HEK293T (cell line): ENCODE measurements at regions not wholly inside any gene's neighbourhood (a gene's known extent, or its start where the extent isn't known, plus 50 kb on each side); places are given as distances from the start of the nearest gene placed in this dataset.

ENCODE experiments used
- CTCF ChIA-PET: fragments of 350-600 bp; formaldehyde crosslinking; extraction: SDS; loops from one replicate; lab custom pipeline; 2021; ENCODE audit warnings: antibody characterized with exemption, inconsistent platforms; lab: Yijun Ruan, JAX
- POLR2A ChIA-PET: fragments of 350-600 bp; formaldehyde crosslinking; extraction: SDS; loops from one replicate; lab custom pipeline; 2020; ENCODE audit warnings: antibody characterized with exemption, inconsistent platforms; lab: Yijun Ruan, JAX
- DNase-seq: peaks from one replicate; pipeline ENCODE4 v3.0.0; 2012; ENCODE audit warnings: mixed read lengths; ENCODE audit errors: extremely low spot score
- ARNT ChIP-seq: fragments of 450-650 bp; IDR thresholded peaks from 2 replicates; pipeline ENCODE4 v1.6.1; 2017; ENCODE audit warnings: mild to moderate bottlenecking
- BHLHE40 ChIP-seq: fragments of 450-650 bp; IDR thresholded peaks from 2 replicates; pipeline ENCODE4 v1.6.1; 2016; ENCODE audit warnings: mild to moderate bottlenecking, moderate library complexity, borderline replicate concordance
- CTBP1 ChIP-seq: fragments of 450-650 bp; IDR thresholded peaks from 2 replicates; pipeline ENCODE4 v1.6.1; 2016; ENCODE audit warnings: borderline replicate concordance
- ELF4 ChIP-seq: fragments of 450-650 bp; IDR thresholded peaks from 2 replicates; pipeline ENCODE4 v1.6.1; 2017; ENCODE audit warnings: antibody characterized with exemption
- FOXA1 ChIP-seq: fragments of 450-650 bp; IDR thresholded peaks from 2 replicates; pipeline ENCODE4 v1.6.1; 2016; ENCODE audit warnings: mild to moderate bottlenecking
- FOXK2 ChIP-seq: fragments of 450-650 bp; IDR thresholded peaks from 2 replicates; pipeline ENCODE4 v1.6.1; 2016; ENCODE audit warnings: mild to moderate bottlenecking
- FOXM1 ChIP-seq: fragments of 450-650 bp; IDR thresholded peaks from 2 replicates; pipeline ENCODE4 v1.6.1; 2017; ENCODE audit warnings: mild to moderate bottlenecking, borderline replicate concordance
- HDGF ChIP-seq: fragments of 450-650 bp; IDR thresholded peaks from 2 replicates; pipeline ENCODE4 v1.6.1; 2017; ENCODE audit warnings: antibody characterized with exemption, borderline replicate concordance
- L3MBTL2 ChIP-seq: fragments of 450-650 bp; conservative IDR thresholded peaks from 2 replicates; pipeline ENCODE4 v1.6.1; 2016; ENCODE audit warnings: mild to moderate bottlenecking
- LEF1 ChIP-seq: fragments of 450-650 bp; IDR thresholded peaks from 2 replicates; pipeline ENCODE4 v1.6.1; 2017; ENCODE audit warnings: mild to moderate bottlenecking, borderline replicate concordance
- NFRKB ChIP-seq: fragments of 450-650 bp; IDR thresholded peaks from 2 replicates; pipeline ENCODE4 v1.6.1; 2016; ENCODE audit warnings: mild to moderate bottlenecking, moderate library complexity
- PKNOX1 ChIP-seq: fragments of 450-650 bp; IDR thresholded peaks from 2 replicates; pipeline ENCODE4 v1.6.1; 2016
- SP1 ChIP-seq: fragments of 450-650 bp; IDR thresholded peaks from 2 replicates; pipeline ENCODE4 v1.6.1; 2017
- SUZ12 ChIP-seq: fragments of 450-650 bp; IDR thresholded peaks from 2 replicates; pipeline ENCODE4 v1.6.1; 2016; ENCODE audit warnings: mild to moderate bottlenecking
- TARDBP ChIP-seq: fragments of 450-650 bp; IDR thresholded peaks from 2 replicates; pipeline ENCODE4 v1.6.1; 2016
- ZNF384 ChIP-seq: fragments of 450-650 bp; IDR thresholded peaks from 2 replicates; pipeline ENCODE4 v1.6.1; 2016

GRCh38 chr11:13062115-13062514, 53.0 kb downstream of the RASSF10 start:
- TF ChIP-seq CTBP1 (no peak), FOXK2 (no peak), LEF1 (no peak), TARDBP (no peak), SUZ12 (no peak), NFRKB (no peak), ZNF384 (no peak), ARNT (no peak), HDGF (no peak)
- ChIA-PET CTCF (no interaction called here), POLR2A (no interaction called here)
- no peak for DNase-seq

DNA sequence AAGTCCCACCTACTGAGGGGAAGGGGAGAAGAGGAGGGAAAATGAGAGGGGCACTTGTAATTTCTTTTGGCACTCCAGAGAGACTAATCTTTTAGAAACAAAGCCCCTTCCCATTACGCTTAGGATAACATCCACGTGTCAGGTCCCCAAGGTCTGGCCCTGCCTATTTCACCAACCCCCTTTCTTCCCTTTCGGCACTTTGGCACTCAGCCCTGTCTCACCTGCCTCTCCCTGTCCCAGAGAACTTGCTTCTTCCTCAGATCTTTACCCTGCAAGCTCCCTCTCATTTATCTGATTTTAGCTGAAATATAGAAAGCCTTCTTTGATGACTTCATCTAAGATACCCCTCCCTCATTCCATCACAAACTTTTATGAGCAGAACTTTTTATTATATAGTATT, 55.5 kb downstream of the RASSF10 start:
- no peak for DNase-seq
- CTCF ChIA-PET, result no interaction called here
- no peak for TF ChIP-seq FOXA1
- TF ChIP-seq FOXM1, result no peak
- TF ChIP-seq ELF4, result no peak
- no peak for TF ChIP-seq FOXK2
- TF ChIP-seq L3MBTL2, result no peak
- TF ChIP-seq ZNF384, result no peak
- no peak for TF ChIP-seq SUZ12
- POLR2A ChIA-PET, result no interaction called here

DNA sequence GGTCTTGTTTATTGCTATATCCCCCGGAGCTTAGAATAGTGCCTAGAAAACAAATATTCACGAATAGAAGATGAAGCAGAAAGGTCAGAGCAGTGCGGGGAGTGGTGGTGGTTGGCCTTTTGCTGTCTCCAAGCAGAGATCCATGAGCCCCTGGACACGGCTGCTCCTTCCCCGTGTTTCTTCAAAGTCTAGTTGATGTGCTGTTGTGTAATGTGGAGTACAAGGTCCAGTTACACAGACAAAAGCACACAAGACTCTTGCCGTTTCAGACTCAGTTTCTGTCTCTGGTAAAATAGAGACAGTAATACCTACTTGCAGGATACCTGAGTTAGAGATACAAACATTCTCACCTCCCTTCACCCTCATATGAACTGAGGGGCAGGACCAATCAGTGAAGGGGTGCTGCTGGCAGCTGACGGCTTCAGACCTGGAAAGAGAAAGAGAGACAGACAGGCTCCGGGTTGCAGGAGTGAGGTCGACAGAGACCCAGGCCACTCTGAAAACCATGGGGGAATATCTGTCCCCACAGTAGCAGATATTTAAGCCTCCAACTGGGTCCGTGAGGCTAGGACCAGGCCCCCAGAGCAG, 56.2 kb downstream of the RASSF10 start:
- CTCF ChIA-PET, result no interaction called here
- POLR2A ChIA-PET, result no interaction called here

GRCh38 chr11:13068211-13068610, 59.1 kb downstream of the RASSF10 start:
- no peak for DNase-seq
- TF ChIP-seq ELF4 (no peak), SP1 (no peak), LEF1 (no peak), CTBP1 (no peak)
- ChIA-PET CTCF (no interaction called here), POLR2A (no interaction called here)

More for the DNA sequence above, 56.2 kb downstream of the RASSF10 start:
- no peak for TF ChIP-seq PKNOX1
- no peak for TF ChIP-seq SP1
- DNase-seq, result no peak

- DNase-seq, result no peak
- ChIA-PET CTCF (interaction anchor here (0.5 kb wide), 1 partner anchor 79 kb away, joined by 3 read pairs; no protein-coding TSS in a partner anchor), POLR2A (no interaction called here)
- no peak for TF ChIP-seq SUZ12
- TF ChIP-seq ELF4, result no peak
- no peak for TF ChIP-seq ZNF384
- TF ChIP-seq TARDBP, result no peak
- no peak for TF ChIP-seq SP1
- TF ChIP-seq FOXK2, result no peak
- no peak for TF ChIP-seq FOXM1
- TF ChIP-seq NFRKB, result no peak
- TF ChIP-seq FOXA1, result no peak
- no peak for TF ChIP-seq BHLHE40
- no peak for TF ChIP-seq HDGF
- TF ChIP-seq LEF1, result no peak
- no peak for TF ChIP-seq L3MBTL2
- no peak for TF ChIP-seq PKNOX1
- no peak for TF ChIP-seq CTBP1
- no peak for TF ChIP-seq ARNT
These were observed 64.2 kb downstream of the RASSF10 start for GRCh38 chr11:13073119-13073981.

GRCh38 chr11:13074714-13075464, 65.8 kb downstream of the RASSF10 start:
- TF ChIP-seq PKNOX1, result no peak
- TF ChIP-seq TARDBP, result no peak
- no peak for TF ChIP-seq CTBP1
- TF ChIP-seq NFRKB, result no peak
- no peak for TF ChIP-seq ELF4
- no peak for TF ChIP-seq L3MBTL2
- TF ChIP-seq LEF1, result no peak
- no peak for TF ChIP-seq FOXM1
- no peak for TF ChIP-seq FOXA1
- no peak for TF ChIP-seq HDGF
- TF ChIP-seq SUZ12, result no peak
- TF ChIP-seq SP1, result no peak
- TF ChIP-seq FOXK2, result no peak
- no peak for TF ChIP-seq ARNT
- TF ChIP-seq BHLHE40, result no peak
- no peak for TF ChIP-seq ZNF384
- ChIA-PET POLR2A (no interaction called here), CTCF (no interaction called here)
- DNase-seq, result no peak
